ENCODE measurements at regions not wholly inside any gene's neighbourhood (a gene's known extent, or its start where the extent isn't known, plus 50 kb on each side); places are given as distances from the start of the nearest gene placed in this dataset.

GRCh38 chr17:73787076-73788059 lies 143.1 kb upstream of the SDK2 start:
- DNase-seq = no peak

DNA sequence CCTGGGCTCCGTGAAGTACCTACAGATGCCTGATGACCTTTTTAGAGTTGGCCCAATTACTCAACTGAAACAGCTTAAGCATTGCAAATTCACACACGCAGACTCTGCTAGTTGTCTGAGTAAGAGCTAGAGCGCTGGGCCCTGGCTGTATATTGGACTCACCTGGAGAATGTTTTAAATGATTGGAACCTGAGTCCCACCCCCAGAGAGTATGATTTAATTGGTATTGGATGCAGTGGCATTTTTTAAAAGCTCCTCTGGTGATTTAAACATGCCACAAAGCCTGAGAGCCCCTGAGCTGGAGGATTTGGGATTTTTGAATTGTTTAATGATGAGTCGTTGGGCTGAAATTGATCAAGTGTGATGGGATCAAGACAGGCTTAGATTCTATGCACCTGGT lies 143.9 kb upstream of the SDK2 start:
- no peak for DNase-seq

DNA sequence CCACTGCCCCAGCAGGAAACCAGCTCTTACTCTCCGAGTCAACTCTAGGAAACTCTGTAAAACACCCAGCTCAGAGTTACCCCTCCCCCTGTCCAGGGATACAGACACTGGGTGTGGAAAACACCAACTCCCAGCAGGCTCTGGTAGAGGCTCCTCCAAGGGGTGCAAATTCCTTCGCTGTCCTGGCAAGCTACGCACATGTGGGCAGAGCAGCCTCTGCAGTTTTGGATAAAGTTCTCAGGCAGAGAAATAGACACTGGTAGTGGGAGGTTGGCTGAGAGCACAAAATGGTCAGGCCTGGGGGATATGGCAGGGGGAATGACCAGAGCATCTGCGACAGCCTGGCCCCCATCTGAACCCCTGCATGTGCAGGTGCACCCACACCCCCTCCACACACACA lies 146.9 kb upstream of the SDK2 start:
- no peak for DNase-seq

DNA sequence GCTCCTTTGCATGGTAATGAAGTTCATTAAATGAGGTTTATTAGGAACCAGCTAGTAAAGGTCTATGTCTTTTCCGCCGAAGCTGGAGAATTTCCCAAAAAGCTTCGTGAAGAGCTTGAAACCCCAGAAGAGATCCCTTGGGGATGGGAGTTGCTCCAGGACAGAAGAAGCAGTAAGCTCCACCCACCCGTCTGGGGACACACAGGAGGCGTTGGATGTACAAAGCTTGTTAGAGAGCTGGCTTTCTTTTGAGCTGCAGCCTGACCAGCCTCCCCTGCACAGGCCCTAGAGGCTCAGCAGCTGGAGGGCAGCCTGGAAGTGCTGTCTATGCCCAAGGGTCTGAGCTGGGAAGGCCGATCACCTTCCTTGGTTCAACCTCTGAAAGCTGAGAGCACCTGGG lies 147.4 kb upstream of the SDK2 start:
- no peak for DNase-seq

DNA sequence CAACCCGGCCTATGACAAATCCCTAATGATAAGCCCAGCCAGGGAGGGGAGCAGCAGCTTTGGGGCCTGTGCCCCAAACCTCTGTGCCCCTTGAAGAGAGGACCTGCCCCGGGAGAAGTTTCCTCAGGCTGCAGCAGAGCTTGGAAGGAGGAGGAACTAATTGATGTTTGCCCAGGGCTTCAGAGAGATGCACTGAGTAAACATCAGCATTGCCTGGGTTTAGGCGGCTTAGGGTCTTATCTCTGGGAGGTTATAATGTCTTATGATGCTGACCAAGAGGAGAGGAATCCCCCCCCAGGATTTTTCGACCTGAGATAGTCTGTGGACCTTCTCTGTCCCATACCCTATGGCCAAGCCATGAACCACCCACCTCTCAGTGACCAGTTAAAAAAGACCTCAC lies 148.7 kb upstream of the SDK2 start:
- no peak for DNase-seq

DNA sequence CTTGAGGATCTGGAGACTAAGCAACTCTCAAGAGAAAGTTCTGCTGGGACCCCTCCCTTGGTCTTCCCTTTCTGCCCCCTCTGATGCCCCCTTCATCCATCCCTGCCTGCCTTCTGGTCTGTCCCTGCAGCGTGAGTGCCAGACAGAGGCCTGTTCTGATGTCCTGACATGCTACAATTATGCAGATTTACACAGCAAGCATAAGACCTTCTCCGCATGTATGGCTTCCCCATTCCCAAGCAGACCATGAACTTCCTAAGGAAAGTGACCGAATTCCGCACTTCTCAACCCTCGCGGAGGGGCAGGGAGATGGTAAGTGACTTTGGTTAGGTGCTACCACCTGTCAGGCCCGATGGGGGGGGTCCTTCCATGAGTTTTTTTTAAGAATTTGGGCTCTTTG lies 150.1 kb upstream of the SDK2 start:
- DNase-seq = no peak

DNA sequence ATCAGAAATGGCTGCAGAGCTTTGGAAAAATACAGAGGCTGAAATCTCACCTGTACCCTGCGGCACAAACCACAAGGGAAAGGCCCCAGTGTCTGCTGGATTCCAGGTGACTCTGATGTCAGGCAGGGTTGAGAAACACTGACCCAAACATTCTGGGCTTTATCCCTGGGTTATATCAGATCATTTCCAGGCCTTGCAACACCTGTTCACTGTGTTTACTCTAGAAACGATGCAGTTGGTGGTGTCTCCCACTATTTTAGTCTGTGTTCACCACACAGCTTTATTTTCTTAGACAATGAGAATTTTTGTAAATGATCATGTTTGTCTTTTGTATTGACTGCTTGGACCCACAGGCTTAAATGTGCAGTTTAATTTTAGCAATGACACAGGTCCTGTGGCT lies 151.5 kb upstream of the SDK2 start:
- no peak for DNase-seq

- no peak for DNase-seq
These were observed 153.4 kb upstream of the SDK2 start for GRCh38 chr17:73797594-73798110.

DNA sequence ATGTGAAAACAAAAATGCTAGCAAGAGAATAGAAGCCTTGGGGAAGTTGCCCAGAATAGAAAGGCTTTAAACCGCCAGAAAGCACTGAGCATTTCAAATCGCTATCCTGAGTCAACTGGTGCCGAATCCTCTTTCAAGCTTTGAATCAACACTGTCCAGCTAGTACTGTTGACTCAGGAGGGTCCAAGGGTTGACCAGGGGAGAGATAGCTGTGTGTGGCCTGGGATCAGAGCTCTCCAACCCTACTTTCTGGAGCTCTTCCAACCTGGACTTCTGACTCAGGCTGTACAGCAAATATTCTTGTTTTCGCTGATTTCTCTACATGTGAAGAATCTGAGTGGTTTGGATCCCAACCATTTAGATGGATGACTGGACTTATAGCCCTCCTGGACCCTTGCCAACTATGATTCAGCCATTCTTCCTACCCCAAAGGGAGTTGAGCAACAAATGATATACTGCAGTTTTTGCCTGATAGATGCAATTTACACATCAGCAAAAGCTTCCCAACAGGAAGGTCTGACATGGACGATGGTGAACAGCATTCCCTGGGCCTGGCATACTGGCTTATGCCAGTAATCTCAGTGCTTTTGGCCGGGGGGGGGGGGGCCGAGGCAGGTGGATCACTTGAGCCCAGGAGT lies 154.0 kb upstream of the SDK2 start:
- no peak for DNase-seq

DNA sequence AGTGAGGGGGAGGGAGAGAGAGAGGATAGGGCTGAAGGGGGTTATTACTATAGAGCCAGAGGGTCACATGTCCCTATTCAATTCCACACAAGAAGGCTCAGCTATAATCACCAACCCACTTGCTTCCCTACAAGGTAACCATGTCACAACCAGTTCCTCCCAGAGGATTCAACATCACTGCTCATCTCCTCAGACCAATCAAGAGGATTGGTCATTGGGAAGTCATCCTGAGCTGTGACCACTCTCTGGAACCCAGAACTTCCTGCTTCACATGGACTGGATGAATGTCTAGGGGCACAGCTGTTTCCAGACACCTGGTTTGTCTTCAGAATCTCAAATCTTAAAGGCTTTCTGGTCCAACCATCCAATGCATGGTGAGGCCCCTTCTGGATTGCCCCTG lies 154.9 kb upstream of the SDK2 start:
- no peak for DNase-seq

DNA sequence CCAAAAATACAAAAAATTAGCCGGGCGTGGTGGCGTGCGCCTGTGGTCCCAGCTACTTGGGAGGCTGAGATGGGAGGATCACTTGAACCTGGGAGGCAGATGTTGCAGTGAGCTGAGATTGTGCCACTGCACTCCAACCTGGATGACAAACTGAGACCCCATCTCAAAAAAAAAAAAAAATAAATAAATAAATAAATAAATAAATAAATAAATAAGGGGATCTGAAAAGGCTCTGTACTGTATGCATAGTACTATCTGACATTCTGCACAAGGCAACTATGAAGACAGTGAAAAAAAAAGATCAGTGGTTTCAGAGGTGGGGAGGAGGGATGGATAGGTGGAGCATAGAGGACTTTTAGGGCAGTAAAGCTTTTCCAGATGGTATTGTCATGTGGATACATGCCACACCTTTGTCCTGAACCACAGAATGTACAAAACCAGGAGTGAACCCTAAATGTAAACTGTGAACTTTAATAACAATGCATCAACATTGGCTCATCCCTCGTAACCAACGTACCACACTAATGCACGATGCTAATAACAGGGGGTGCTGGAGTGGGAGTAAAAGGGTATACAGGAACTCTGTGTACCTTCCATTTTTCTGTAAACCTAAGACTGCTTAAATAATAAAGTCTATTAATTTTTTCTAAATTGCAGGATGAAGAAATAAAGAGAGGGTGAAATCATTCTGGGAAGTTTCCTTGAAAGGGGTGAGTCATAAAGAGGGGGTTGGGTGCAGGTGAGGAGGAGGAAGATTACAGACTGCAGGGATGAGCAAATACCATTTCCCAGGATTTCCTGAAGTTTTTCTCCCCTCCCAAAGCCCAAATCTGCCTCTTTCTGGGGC lies 155.8 kb upstream of the SDK2 start:
- DNase-seq = no peak

DNA sequence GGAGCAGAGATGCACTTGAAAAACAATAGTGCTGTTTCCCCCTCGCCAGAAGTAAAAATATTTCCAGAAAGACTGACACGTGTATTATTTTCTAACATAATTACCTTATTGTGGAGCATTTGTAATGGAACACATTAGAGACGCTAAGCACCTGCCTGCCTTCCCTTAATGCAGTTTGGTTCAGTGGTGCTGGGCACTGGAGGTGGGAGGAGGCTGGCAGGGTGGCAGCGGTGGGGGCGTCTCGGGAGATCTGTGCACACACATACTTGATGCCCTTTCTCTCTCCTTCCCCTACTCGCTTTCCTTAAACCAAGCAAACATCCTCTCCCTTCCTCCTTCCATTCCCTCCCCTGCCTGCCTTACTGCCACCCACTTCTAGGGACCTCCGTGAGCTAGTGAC lies 156.6 kb upstream of the SDK2 start:
- DNase-seq = no peak

DNA sequence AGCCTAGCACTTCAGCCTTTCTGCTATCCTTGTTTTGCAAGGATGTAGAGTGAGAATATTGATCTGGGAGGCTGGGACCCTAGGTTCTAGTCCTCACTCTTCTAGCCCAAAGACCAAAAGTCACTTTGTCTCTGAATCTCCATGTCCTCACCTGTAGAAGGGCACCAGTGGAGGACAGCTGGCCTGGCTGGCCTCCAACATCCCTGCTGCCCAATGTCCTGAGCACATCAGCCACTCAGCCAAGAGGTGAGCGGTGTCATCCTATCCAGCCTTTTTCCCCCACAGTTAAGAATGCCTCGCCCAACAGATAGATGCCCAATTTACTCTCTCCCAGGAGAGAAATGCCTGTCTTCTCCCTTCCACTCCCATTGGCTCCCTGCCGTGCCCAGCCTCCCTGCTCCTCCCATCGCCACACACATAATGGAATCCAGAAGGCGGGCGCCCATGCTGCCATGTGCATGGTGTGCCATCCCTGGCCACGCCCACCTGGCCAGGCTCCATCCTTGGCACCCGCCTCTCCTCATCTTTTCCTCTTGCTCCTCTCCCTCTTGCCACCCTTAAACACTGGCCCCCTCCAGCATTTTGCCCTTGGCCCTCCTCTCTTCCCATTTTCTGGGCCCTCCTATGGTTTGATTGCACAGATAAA lies 157.3 kb upstream of the SDK2 start:
- DNase-seq = no peak

GRCh38 chr17:73802314-73802713 lies 158.1 kb upstream of the SDK2 start:
- DNase-seq = no peak

GRCh38 chr17:73802871-73803270 lies 158.6 kb upstream of the SDK2 start:
- no peak for DNase-seq

DNA sequence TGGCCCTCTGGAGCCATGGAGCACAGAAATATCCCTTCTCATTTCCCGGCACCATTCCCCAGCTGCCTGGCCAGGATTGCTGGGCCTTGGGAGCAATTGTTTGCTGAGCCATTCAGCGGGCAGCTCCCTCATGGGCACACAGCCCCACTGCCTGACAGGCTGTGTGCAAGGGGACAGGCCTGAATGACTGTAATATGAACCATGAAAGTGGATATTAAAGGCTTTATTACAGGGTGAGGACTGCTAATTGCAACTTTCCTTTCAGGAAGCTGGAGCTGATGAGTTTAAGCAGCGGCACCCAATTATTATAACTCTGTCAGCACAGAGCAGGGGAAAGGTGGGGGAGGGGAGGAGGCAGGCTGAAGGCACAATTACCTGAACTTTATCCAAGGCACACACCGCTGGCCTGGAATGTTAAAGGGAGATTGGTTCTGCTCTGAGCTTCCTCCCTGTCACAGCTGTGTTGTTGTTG lies 159.8 kb upstream of the SDK2 start:
- DNase-seq = no peak

- DNase-seq = no peak
These were observed 162.5 kb upstream of the SDK2 start for GRCh38 chr17:73806768-73807167.

- DNase-seq = no peak
These were observed 169.0 kb upstream of the SDK2 start for GRCh38 chr17:73813201-73813600.

DNA sequence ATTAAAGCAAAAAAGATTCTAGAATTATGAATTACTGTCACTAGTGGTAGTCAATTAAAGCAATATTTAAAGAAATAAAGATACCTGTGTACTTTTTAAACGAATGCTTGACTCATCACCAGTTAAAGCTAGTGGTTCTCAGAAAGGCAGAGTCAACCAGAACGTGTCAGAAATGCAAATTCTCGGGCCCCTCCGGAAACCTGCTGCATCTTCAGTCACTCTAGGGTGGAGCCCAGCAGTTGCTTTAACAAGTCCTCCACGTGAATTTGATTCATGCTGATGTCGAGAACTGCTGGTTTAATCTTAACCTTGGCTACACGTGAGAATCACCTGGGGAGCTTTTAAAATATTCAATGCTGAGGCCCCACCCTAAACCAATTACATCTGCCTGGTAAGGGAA lies 169.8 kb upstream of the SDK2 start:
- DNase-seq = no peak

- DNase-seq = no peak
These were observed 171.2 kb upstream of the SDK2 start for GRCh38 chr17:73815474-73815873.

DNA sequence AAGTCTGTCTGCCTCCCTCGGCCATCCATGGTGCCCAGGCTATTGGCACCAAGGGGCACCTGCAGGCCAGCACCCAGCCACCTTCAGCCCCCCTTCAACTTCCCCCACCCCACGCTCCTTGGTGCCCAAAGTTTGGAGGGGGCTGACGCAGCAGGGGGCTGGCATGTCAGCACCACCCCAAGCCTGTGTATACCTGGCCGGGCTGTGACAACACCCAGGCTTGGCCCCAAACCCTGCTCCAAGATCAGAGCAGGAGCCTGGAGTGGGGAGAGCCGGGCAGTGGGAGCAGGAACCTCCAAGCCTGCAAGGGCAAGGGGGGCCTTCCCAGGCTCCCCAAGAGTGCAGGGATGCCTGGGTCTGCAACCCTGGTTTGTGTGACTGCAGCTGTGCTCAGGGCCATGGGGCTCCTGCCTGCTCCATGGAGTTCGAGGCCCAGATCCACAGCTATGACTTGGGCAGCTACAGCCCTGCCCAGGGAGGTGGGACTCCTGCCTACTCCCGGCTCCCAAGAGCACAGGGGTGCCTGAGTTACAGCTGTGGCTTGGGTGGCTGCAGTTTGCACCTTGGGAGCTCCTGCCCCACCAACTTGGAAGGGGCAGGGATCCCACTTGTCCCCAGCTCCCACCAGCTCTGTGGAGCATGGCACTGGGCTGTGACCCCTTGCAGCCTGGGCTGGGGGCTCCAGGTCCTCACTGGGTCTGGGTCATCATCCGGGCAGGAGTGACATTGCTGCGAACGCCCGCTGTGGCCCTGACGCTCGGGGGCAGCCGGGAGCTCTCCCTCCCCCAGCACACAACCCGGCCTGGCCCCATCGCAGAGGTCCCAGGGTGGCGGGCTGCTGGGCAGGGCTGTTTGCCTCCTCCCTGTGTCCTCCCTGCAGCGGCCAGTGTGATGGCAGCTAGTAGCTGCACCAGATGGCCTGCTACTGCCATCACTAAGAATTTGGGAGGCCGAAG lies 175.5 kb upstream of the SDK2 start:
- no peak for DNase-seq

All from activated CD4-positive, alpha-beta T cell treated with anti-CD3 and anti-CD28 coated beads for 48 hours (primary cell).